Neural crest cell (in vitro differentiated cells): ENCODE measurements at regions not wholly inside any gene's neighbourhood (a gene's known extent, or its start where the extent isn't known, plus 50 kb on each side); places are given as distances from the start of the nearest gene placed in this dataset.

Experiments used
- DNase-seq: peaks from one replicate; pipeline ENCODE4 v3.0.0; 2021; ENCODE audit warnings: low read depth, mixed read lengths, low spot score
- H3K27ac Mint-ChIP-seq: one replicate; pipeline ENCODE4 v1.8.0; 2021; ENCODE audit warnings: mild to moderate bottlenecking, mixed read lengths; ENCODE audit not compliant: unreplicated experiment
- H3K27me3 Mint-ChIP-seq: 2 replicates; pipeline ENCODE4 v1.8.0; 2021; ENCODE audit warnings: low read depth, mild to moderate bottlenecking, mixed read lengths
- H3K36me3 Mint-ChIP-seq: 2 replicates; pipeline ENCODE4 v1.8.0; 2021; ENCODE audit warnings: low read depth, mild to moderate bottlenecking, mixed read lengths
- H3K4me1 Mint-ChIP-seq: 2 replicates; pipeline ENCODE4 v1.8.0; 2021; ENCODE audit warnings: mixed read lengths
- H3K4me3 Mint-ChIP-seq: one replicate; pipeline ENCODE4 v1.8.0; 2021; ENCODE audit warnings: mild to moderate bottlenecking, mixed read lengths
- H3K9me3 Mint-ChIP-seq: 2 replicates; pipeline ENCODE4 v1.8.0; 2021; ENCODE audit warnings: mixed read lengths
- TF ChIP-seq, protein P1 (sequence below): fragments of 200-600 bp; sonication (generic); conservative IDR thresholded peaks from 2 replicates; pipeline ENCODE4 v1.5.0; 2021; ENCODE audit warnings: antibody characterized with exemption, mild to moderate bottlenecking

DNA sequence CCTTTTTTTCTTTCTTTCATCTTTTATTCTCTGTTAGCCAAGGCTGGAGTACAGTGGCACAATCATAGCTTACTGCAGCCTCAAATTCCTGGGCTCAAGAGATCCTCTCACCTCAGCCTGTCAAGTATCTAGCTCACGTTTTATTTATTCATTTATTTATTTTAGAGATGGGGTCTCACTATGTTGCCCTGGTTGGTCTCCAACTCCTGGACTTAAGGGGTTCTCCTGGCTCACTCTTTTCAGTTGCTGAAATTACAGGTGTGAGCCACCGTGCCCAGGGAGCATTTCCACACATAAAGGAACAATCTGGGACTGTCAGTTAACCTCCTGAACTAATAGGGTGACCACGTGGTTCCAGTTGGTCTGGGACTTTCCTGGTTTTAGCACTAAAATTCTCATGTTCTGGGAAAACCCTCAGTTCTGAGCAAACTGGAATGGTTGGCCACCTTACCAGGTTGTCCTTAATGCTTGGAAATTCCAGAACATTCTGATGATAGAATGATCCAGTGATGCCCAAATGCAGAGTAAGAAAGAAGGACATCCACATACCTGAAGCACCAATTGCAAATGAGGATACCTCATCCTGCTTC is 105.5 kb upstream of the ZNF217 start:
- DNase-seq, result no peak
- no peak overlapping the region for H3K27ac Mint-ChIP-seq
- H3K9me3 Mint-ChIP-seq, result no peaks in the 10 kb centered on the region
- TF ChIP-seq, protein P1, sequence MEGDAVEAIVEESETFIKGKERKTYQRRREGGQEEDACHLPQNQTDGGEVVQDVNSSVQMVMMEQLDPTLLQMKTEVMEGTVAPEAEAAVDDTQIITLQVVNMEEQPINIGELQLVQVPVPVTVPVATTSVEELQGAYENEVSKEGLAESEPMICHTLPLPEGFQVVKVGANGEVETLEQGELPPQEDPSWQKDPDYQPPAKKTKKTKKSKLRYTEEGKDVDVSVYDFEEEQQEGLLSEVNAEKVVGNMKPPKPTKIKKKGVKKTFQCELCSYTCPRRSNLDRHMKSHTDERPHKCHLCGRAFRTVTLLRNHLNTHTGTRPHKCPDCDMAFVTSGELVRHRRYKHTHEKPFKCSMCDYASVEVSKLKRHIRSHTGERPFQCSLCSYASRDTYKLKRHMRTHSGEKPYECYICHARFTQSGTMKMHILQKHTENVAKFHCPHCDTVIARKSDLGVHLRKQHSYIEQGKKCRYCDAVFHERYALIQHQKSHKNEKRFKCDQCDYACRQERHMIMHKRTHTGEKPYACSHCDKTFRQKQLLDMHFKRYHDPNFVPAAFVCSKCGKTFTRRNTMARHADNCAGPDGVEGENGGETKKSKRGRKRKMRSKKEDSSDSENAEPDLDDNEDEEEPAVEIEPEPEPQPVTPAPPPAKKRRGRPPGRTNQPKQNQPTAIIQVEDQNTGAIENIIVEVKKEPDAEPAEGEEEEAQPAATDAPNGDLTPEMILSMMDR, result no peak
- no peaks in the 10 kb centered on the region for H3K4me1 Mint-ChIP-seq
- H3K36me3 Mint-ChIP-seq, result no peaks in the 10 kb centered on the region
- no peaks in the 10 kb centered on the region for H3K27me3 Mint-ChIP-seq
- no peak overlapping the region for H3K4me3 Mint-ChIP-seq

DNA sequence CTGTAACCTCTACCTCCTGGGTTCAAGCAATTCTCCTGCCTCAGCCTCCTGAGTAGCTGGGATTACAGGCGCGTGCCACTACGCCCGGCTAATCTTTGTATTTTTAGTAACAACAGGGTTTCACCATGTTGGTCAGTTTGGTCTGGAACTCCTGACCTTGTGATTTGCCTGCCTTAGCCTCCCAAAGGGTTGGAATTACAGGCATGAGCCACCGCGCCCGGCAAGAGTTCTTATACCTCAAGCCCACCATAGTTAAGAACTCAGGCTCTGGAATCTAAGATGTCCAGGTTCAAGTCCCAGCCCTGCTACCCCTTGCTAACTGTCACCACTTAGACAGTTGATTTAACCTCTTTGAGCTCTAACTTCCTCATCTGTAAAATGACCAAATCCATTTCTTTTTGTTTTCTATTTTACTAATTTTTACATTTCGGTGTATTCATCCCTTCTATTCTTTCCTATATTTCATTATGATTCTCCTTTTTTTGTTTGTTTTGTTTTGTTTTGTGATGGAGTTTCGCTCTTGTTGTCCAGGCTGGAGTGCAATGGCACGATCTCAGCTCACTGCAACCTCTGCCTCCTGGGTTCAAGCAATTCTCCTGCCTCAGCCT is 104.8 kb upstream of the ZNF217 start:
- H3K27ac Mint-ChIP-seq, result no peak overlapping the region
- H3K4me3 Mint-ChIP-seq, result no peak overlapping the region
- no peak for DNase-seq
- TF ChIP-seq, protein P1, result no peak
- H3K9me3 Mint-ChIP-seq, result no peaks in the 10 kb centered on the region
- no peaks in the 10 kb centered on the region for H3K27me3 Mint-ChIP-seq
- no peaks in the 10 kb centered on the region for H3K4me1 Mint-ChIP-seq
- no peaks in the 10 kb centered on the region for H3K36me3 Mint-ChIP-seq

- no peaks in the 10 kb centered on the region for H3K9me3 Mint-ChIP-seq
- no peak overlapping the region for H3K27ac Mint-ChIP-seq
- no peak overlapping the region for H3K4me3 Mint-ChIP-seq
- no peaks in the 10 kb centered on the region for H3K36me3 Mint-ChIP-seq
- TF ChIP-seq, protein P1, result no peak
- no peaks in the 10 kb centered on the region for H3K27me3 Mint-ChIP-seq
- H3K4me1 Mint-ChIP-seq, result peaks cover 4% of the 10 kb centered on the region
- no peak for DNase-seq
Measured at GRCh38 chr20:53695797-53696527, 102.3 kb upstream of the ZNF217 start.

GRCh38 chr20:53693262-53693871 is 99.7 kb upstream of the ZNF217 start:
- DNase-seq, result no peak
- H3K4me1 Mint-ChIP-seq, result peaks cover 4% of the 10 kb centered on the region
- H3K4me3 Mint-ChIP-seq, result no peak overlapping the region
- no peak overlapping the region for H3K27ac Mint-ChIP-seq
- TF ChIP-seq, protein P1, result no peak
- no peaks in the 10 kb centered on the region for H3K27me3 Mint-ChIP-seq
- H3K36me3 Mint-ChIP-seq, result no peaks in the 10 kb centered on the region
- no peaks in the 10 kb centered on the region for H3K9me3 Mint-ChIP-seq

- DNase-seq, result no peak
- Mint-ChIP-seq H3K4me3 (no peak overlapping the region), H3K9me3 (no peaks in the 10 kb centered on the region), H3K4me1 (peaks cover 4% of the 10 kb centered on the region), H3K36me3 (no peaks in the 10 kb centered on the region), H3K27ac (no peak overlapping the region), H3K27me3 (no peaks in the 10 kb centered on the region)
- TF ChIP-seq, protein P1, result no peak
Measured at GRCh38 chr20:53692465-53693067, 98.9 kb upstream of the ZNF217 start.
